ENCODE measurements at regions not wholly inside any gene's neighbourhood (a gene's known extent, or its start where the extent isn't known, plus 50 kb on each side); places are given as distances from the start of the nearest gene placed in this dataset.

DNA sequence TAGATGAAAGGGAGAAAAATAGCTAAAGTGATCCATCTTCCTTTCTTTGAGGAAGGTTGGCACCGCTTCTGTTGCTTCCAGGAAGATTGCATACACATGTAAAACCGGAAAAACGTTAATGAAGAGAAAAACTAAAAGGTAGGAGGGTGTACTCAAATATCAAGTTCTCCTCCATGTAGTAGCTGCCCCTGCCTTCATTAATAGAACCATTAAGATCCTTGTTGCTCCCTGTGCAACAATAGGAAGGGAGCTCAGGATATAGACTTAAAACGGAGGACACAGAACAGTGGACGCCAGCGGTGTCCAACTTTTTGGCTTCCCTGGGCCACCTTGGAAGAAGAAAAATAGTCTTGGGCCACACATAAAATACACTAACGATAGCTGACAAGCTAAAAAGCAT is 118.9 kb downstream of the TMEM174 start:
- H3K4me1 ChIP-seq (ENCODE audit: insufficient read depth, low read length), result peaks cover 19% of the 10 kb centered on the region
- H3K9ac ChIP-seq (ENCODE audit: low read depth, low read length), result no peak overlapping the region

DNA sequence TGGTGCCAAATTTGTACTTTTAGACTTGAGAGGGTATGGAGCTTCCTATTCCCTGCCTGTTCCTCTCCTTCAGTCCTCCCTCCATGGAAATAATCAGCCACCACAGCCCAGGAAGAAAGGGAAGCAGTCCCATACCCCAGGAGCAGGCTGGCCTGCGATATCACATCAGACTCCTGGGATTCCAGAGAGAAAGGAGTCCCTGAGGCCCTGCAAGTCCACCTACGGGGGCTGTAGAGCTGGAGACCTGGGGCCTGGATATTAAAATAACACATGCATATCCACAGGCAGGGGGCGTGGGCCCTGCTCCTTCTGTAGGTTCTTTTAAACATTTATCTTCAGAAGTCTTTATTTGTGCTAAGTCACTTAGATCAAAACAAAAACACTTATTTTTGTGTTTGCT is 117.2 kb downstream of the TMEM174 start:
- H3K36me3 ChIP-seq (ENCODE audit: insufficient read depth, low read length), result no peaks in the 10 kb centered on the region; the same call in 1 of the 2 replicates
- peaks cover 19% of the 10 kb centered on the region for H3K4me1 ChIP-seq (ENCODE audit: insufficient read depth, low read length)
- no peaks in the 10 kb centered on the region for H3K9me3 ChIP-seq (ENCODE audit: control insufficient read depth, insufficient read depth, low read length)
- H3K9ac ChIP-seq (ENCODE audit: low read depth, low read length), result no peak overlapping the region

More for the DNA sequence above, 118.9 kb downstream of the TMEM174 start:
- Histone ChIP-seq H3K36me3 (ENCODE audit: insufficient read depth, low read length) (no peaks in the 10 kb centered on the region; the same call in 1 of the 2 replicates), H3K9me3 (ENCODE audit: control insufficient read depth, insufficient read depth, low read length) (no peaks in the 10 kb centered on the region)

DNA sequence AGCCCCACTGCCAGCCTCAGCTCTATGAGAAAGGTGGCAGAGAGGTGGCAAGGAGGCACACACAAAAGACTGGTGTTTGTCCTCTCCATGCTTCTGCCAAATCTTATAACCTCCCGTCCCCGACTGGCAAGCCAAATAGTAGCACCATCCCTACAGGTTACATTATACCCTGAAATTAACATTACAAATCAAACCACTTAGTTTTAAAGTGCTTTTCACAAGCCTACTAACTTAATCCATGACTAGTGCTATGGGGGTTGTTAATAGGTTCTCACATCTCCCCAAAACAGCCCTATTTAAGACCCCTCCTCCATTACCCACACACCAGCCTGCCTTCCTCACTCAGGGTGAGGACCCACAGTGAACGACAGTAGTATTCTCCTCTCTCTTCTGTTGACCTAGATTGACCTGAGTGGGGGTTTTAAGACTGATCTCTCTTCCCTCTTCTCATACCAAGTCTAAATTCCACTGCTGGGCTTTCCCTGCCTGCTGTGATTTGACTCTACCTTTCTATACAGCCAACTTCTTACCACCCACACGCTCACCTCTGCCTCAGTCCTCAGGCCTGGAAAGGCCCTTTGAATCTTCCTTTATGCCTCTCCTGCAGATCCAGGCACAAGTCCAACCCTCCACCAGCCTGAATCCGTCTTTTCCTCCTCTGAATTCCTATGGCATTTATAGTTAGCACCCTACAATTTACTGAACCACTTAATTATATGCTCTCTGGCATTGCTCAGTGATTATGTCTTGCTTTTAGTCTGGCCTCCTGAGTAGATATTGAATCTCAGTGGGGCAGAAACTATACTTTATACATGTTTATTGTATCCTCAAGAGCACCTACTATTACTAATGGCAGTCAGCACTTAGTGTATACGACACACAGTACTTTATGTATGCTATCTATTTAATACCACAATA is 116.1 kb downstream of the TMEM174 start:
- Histone ChIP-seq H3K4me1 (ENCODE audit: insufficient read depth, low read length) (peaks cover 19% of the 10 kb centered on the region), H3K36me3 (ENCODE audit: insufficient read depth, low read length) (no peaks in the 10 kb centered on the region; the same call in 1 of the 2 replicates), H3K9ac (ENCODE audit: low read depth, low read length) (no peak overlapping the region), H3K9me3 (ENCODE audit: control insufficient read depth, insufficient read depth, low read length) (no peaks in the 10 kb centered on the region)

DNA sequence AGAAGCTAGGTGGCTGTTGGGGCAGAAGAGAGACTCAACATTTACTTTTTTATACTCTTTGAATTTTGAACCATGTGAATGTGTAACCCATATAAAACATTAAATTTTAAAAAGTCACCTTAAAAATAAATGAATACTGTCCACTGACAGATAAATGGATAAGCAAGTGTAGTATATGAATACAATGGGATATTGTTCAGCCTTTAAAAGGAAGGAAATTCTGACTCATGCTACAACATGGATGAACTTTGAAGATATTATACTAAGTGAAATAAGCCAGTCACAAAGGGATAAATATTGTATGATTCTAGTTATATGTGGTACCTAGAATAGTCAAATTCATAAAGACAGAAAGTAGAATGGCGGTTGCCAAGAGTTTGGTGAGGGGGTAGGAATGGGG is 113.9 kb downstream of the TMEM174 start:
- no peaks in the 10 kb centered on the region; the same call in 1 of the 2 replicates for H3K36me3 ChIP-seq (ENCODE audit: insufficient read depth, low read length)
- H3K4me1 ChIP-seq (ENCODE audit: insufficient read depth, low read length), result peaks cover 30% of the 10 kb centered on the region
- H3K9me3 ChIP-seq (ENCODE audit: control insufficient read depth, insufficient read depth, low read length), result no peaks in the 10 kb centered on the region
- H3K9ac ChIP-seq (ENCODE audit: low read depth, low read length), result no peak overlapping the region

DNA sequence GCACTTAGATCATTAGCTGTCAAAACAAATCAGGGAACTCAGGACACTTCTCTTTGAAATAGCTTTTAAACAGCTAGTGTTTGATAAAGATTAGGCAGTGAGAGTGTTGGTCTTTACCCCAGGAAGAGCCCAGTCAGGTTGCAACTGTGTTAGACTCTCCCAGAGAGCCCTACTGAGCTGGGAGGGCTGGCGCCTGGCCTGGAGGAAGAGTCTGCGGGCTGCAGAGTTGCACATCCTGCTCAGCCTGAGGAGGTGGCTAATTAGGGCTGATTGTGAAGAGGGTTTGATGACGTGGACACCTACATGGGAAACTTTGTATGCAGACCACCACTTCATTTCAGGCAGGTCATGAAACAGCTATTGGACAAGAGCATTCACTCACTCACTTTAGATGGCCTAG is 112.0 kb downstream of the TMEM174 start:
- H3K9me3 ChIP-seq (ENCODE audit: control insufficient read depth, insufficient read depth, low read length), result no peaks in the 10 kb centered on the region
- no peaks in the 10 kb centered on the region; the same call in 1 of the 2 replicates for H3K36me3 ChIP-seq (ENCODE audit: insufficient read depth, low read length)
- no peak overlapping the region for H3K9ac ChIP-seq (ENCODE audit: low read depth, low read length)
- H3K4me1 ChIP-seq (ENCODE audit: insufficient read depth, low read length), result peaks cover 26% of the 10 kb centered on the region

DNA sequence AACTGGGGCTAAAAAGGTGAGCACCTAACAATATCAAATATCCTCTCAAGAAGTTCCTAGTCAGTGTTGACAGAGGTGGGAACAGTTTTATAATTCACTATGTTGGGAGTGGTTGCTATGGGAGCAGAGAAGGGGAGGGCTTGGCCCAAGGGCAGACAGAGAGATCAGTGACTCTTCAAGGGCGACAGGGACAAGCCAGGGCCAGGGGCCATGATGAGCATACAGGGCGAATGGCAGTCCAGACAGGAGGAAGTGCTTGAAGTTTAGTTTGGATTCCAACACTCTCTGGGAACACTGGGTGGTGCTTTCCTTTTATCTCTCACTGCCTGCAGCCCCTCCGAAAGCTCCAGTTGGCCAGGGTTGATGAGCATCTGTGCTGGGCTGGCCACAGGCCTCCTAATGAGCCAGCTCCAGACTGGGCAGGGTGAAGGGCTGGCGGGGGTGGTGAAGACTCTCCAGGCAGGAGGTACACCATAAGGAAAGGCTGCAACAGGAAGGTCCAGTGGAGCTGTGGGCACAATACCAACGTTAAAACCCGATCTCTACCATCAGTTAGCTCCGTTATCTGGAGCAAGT is 111.3 kb downstream of the TMEM174 start:
- Histone ChIP-seq H3K4me1 (ENCODE audit: insufficient read depth, low read length) (peaks cover 19% of the 10 kb centered on the region), H3K9me3 (ENCODE audit: control insufficient read depth, insufficient read depth, low read length) (no peaks in the 10 kb centered on the region), H3K36me3 (ENCODE audit: insufficient read depth, low read length) (no peaks in the 10 kb centered on the region; the same call in 1 of the 2 replicates), H3K9ac (ENCODE audit: low read depth, low read length) (no peak overlapping the region)

DNA sequence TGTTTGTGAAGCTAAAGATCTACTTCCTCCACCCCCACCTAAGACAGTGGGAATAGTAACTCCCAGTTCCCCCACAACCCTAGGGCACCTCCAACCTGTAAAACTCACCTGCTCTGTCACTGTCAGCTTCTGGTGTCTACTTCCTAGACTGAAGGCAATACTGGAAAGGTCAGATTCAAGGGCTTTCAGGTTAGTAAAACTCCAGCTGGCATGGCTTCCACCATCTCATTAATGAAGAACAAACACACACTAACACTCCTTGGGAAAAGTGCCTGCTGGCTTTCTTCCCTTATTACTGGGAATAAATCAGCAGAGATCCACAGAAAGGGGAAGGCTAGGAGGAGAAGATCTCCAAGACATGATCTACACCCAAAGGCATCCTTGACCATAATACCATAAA is 109.9 kb downstream of the TMEM174 start:
- Histone ChIP-seq H3K9ac (ENCODE audit: low read depth, low read length) (no peak overlapping the region), H3K9me3 (ENCODE audit: control insufficient read depth, insufficient read depth, low read length) (no peaks in the 10 kb centered on the region), H3K4me1 (ENCODE audit: insufficient read depth, low read length) (peaks cover 10% of the 10 kb centered on the region), H3K36me3 (ENCODE audit: insufficient read depth, low read length) (no peaks in the 10 kb centered on the region; the same call in 1 of the 2 replicates)

DNA sequence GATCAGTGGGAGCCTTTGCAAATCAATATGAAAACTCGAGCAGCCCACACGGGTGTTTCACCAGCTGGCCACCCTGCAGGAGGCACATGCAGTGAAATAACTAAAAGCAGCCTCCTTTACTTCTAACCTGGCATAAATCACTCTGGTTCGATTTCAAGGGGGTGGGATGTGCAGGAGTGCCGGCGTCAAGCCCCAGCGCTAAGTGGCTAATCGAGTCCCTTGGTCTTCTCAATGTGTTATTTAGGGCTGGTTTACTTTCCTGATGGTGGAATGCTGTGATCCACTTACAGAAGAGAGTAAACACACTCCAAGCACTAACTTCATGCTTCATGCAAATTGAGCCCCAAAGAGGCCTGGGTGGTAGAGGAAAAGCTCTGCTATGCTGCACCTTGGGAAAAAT is 109.4 kb downstream of the TMEM174 start:
- Histone ChIP-seq H3K36me3 (ENCODE audit: insufficient read depth, low read length) (no peaks in the 10 kb centered on the region; the same call in 1 of the 2 replicates), H3K4me1 (ENCODE audit: insufficient read depth, low read length) (peaks cover 10% of the 10 kb centered on the region), H3K9me3 (ENCODE audit: control insufficient read depth, insufficient read depth, low read length) (no peaks in the 10 kb centered on the region), H3K9ac (ENCODE audit: low read depth, low read length) (no peak overlapping the region)

DNA sequence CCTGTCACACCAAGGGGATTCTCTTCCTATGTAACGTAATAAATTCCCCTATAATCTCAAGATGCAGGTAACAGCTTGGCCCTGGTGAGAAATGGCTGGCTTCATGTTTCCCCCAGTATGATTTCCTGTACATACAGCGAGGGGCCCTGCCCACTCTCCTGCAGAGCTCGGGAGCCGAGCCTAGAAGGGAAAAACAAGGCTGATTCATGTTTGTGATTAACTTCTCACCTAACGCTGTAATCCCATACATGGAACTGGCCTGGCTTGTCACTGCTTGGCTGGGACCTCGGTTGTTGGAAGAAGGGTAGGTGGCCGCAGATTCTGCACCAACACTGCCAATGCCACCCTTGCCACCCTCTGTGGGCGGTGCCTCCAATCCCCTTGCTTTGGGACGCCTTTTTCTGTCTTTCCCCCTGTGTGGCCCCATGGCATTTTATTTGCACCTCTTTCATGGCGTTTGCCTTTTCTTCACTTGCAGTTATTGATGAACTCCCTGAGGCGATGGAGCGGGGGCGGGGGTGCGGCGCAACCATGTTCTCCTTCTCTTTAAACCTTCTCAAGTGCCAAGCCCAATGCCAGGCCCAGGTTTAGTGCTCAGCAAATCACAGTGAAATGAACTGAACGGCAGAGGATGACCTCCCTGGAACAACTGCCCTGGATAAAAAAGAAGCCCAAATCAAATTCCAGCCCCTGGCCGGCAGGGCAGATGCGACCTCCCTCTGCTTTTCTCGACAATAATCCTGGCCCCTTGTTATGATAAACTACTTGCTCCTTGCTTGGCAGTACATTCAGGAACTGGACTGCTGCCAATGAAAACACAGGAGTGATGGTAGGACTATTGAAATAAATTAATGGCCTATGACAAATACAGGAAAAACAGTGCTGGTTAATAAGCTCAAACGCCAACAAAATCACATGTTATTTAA is 108.1 kb downstream of the TMEM174 start:
- Histone ChIP-seq H3K4me1 (ENCODE audit: insufficient read depth, low read length) (peaks cover 10% of the 10 kb centered on the region), H3K9me3 (ENCODE audit: control insufficient read depth, insufficient read depth, low read length) (no peaks in the 10 kb centered on the region), H3K36me3 (ENCODE audit: insufficient read depth, low read length) (no peaks in the 10 kb centered on the region), H3K9ac (ENCODE audit: low read depth, low read length) (no peak overlapping the region)

DNA sequence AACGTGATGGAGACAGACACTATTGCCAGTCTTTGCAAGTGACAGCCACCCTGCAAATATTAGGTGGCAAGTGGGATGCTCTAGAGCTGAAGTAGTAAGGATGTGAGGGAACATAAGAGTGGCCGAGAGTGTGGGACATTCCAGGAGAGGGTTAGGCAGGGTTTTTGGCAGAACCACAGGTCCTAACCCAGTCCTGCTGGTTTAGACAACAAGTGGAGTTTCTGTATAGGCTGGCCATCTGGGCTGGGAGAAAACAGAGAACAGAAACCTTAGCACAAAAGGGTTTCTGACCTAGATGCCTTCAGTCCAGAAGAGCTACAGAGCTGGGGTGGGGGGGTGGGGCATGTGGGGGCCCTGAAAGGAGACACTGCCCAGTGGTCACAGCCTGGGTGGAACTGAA is 107.4 kb downstream of the TMEM174 start:
- Histone ChIP-seq H3K9me3 (ENCODE audit: control insufficient read depth, insufficient read depth, low read length) (no peaks in the 10 kb centered on the region), H3K9ac (ENCODE audit: low read depth, low read length) (no peak overlapping the region), H3K4me1 (ENCODE audit: insufficient read depth, low read length) (peaks cover 10% of the 10 kb centered on the region), H3K36me3 (ENCODE audit: insufficient read depth, low read length) (no peaks in the 10 kb centered on the region)

DNA sequence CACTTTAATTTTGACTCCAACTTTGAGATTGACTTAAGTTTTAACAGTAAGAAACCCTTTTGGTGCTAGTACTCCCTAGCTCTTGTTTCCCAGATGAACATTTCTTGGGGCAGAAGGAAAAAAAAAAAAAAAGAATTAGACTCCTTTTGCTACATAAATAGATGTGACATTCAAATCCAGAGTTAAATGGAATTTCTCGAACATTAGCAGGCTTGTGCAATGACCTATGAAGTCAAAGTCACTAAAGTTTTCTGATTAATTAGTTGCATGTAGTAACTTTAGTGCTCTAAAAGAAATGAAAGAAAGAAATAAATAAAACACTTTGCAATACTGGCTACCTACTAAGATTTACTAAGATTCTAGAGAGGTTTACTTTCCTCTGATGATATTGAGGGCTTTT is 106.8 kb downstream of the TMEM174 start:
- Histone ChIP-seq H3K36me3 (ENCODE audit: insufficient read depth, low read length) (no peaks in the 10 kb centered on the region), H3K4me1 (ENCODE audit: insufficient read depth, low read length) (peaks cover 10% of the 10 kb centered on the region), H3K9ac (ENCODE audit: low read depth, low read length) (no peak overlapping the region), H3K9me3 (ENCODE audit: control insufficient read depth, insufficient read depth, low read length) (no peaks in the 10 kb centered on the region)

DNA sequence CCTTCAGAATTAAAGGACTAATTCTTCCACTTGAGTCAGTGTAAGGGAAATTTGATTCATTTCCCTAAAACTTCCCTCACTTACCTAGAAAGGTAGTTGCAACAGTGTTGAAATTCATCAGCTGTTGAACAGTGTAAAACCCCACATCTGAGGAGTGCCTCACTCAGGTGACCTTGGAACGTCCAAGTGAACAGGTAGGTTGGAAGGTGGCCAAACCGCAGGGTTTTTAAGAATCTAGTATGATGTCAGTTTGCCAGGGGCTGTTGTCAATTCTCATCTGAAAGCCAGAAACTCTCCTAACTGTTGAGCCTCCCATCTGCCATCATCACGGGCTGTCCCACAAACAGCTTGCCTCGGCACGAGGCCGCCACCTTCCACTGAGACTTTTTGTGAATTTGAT is 105.7 kb downstream of the TMEM174 start:
- no peak overlapping the region for H3K9ac ChIP-seq (ENCODE audit: low read depth, low read length)

DNA sequence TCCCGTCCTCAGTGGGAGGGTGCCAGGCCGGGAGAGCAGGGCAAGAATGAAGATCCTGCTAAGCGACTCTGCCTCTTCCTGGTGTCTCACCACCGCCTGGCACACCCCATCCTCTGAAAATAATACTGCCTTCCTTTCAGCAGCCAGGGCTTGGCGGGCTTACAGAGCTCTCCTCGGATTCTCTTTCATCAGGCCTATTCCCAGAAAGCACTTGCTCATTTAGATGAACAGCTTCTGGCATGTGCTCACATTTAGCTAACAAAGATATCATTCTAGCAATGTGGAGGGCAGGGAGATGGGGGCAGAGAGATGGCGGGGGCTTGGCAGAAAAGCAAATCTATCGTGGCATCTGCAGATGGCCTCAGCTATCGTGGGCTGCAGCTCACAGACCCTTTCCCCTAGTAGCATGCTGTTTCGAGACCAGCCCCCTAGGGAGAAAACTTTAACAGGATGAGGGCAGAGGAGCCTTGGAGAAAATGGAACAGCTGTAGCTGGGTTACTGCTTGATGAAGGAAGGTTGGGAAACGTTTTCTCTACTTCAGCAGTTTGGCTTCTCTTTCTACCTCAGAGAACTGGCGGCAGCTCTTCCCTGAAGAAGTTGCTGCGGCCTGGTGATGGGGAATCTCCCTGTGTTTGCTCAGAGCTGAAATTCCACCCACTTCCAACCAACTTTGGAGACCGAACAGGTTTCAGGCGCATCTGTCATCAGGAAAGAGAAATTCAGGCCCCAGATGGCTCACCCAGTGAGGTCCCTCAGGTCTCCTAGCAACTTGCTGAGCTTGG is 102.1 kb downstream of the TMEM174 start:
- H3K36me3 ChIP-seq (ENCODE audit: insufficient read depth, low read length), result no peaks in the 10 kb centered on the region

More for the DNA sequence above, 105.7 kb downstream of the TMEM174 start:
- Histone ChIP-seq H3K9me3 (ENCODE audit: control insufficient read depth, insufficient read depth, low read length) (no peaks in the 10 kb centered on the region), H3K4me1 (ENCODE audit: insufficient read depth, low read length) (peaks cover 11% of the 10 kb centered on the region), H3K36me3 (ENCODE audit: insufficient read depth, low read length) (no peaks in the 10 kb centered on the region)

More for the DNA sequence above, 102.1 kb downstream of the TMEM174 start:
- Histone ChIP-seq H3K4me1 (ENCODE audit: insufficient read depth, low read length) (0 out of 2 replicates have a peak, but pooled peaks cover 4% of the 10 kb centered on the region), H3K9ac (ENCODE audit: low read depth, low read length) (no peak overlapping the region), H3K9me3 (ENCODE audit: control insufficient read depth, insufficient read depth, low read length) (no peaks in the 10 kb centered on the region)
